ENCODE measurements at regions not wholly inside any gene's neighbourhood (a gene's known extent, or its start where the extent isn't known, plus 50 kb on each side); places are given as distances from the start of the nearest gene placed in this dataset.

- no peak for TF ChIP-seq POLR2AphosphoS5 (IDR thresholded peaks at IDR 0.05; ENCODE audit: low read depth, low read length)
- TF ChIP-seq TAF1 (IDR thresholded peaks at IDR 0.05; ENCODE audit: borderline replicate concordance, insufficient read depth, low read length) = no peak
- no peak for TF ChIP-seq FOXP2 (optimal IDR thresholded peaks at IDR 0.05; ENCODE audit: borderline replicate concordance, extremely low read depth, extremely low read length, insufficient read depth)
- TF ChIP-seq SIN3A (IDR thresholded peaks at IDR 0.05; ENCODE audit: borderline replicate concordance, insufficient read depth, low read length) = no peak
- TF ChIP-seq REST (IDR thresholded peaks at IDR 0.05; ENCODE audit: insufficient read depth in 1 of 2, low read depth in 2 of 2, low read length in 2 of 2) = no peak
These were observed 122.1 kb upstream of the GPR12 start for GRCh38 chr13:26882731-26883130.

GRCh38 chr13:26881154-26881553 is 120.6 kb upstream of the GPR12 start:
- TF ChIP-seq FOXP2 (optimal IDR thresholded peaks at IDR 0.05; ENCODE audit: borderline replicate concordance, extremely low read depth, extremely low read length, insufficient read depth) = no peak
- TF ChIP-seq POLR2AphosphoS5 (IDR thresholded peaks at IDR 0.05; ENCODE audit: low read depth, low read length) = no peak
- TF ChIP-seq TAF1 (IDR thresholded peaks at IDR 0.05; ENCODE audit: borderline replicate concordance, insufficient read depth, low read length) = no peak
- TF ChIP-seq REST (IDR thresholded peaks at IDR 0.05; ENCODE audit: insufficient read depth in 1 of 2, low read depth in 2 of 2, low read length in 2 of 2) = no peak
- TF ChIP-seq SIN3A (IDR thresholded peaks at IDR 0.05; ENCODE audit: borderline replicate concordance, insufficient read depth, low read length) = no peak

GRCh38 chr13:26880735-26881134 is 120.1 kb upstream of the GPR12 start:
- TF ChIP-seq FOXP2 (optimal IDR thresholded peaks at IDR 0.05; ENCODE audit: borderline replicate concordance, extremely low read depth, extremely low read length, insufficient read depth) (no peak), TAF1 (IDR thresholded peaks at IDR 0.05; ENCODE audit: borderline replicate concordance, insufficient read depth, low read length) (no peak), POLR2AphosphoS5 (IDR thresholded peaks at IDR 0.05; ENCODE audit: low read depth, low read length) (no peak), REST (IDR thresholded peaks at IDR 0.05; ENCODE audit: insufficient read depth in 1 of 2, low read depth in 2 of 2, low read length in 2 of 2) (no peak), SIN3A (IDR thresholded peaks at IDR 0.05; ENCODE audit: borderline replicate concordance, insufficient read depth, low read length) (no peak)

- no peak for TF ChIP-seq SIN3A (IDR thresholded peaks at IDR 0.05; ENCODE audit: borderline replicate concordance, insufficient read depth, low read length)
- TF ChIP-seq TAF1 (IDR thresholded peaks at IDR 0.05; ENCODE audit: borderline replicate concordance, insufficient read depth, low read length) = no peak
- TF ChIP-seq FOXP2 (optimal IDR thresholded peaks at IDR 0.05; ENCODE audit: borderline replicate concordance, extremely low read depth, extremely low read length, insufficient read depth) = no peak
- TF ChIP-seq REST (IDR thresholded peaks at IDR 0.05; ENCODE audit: insufficient read depth in 1 of 2, low read depth in 2 of 2, low read length in 2 of 2) = no peak
- TF ChIP-seq POLR2AphosphoS5 (IDR thresholded peaks at IDR 0.05; ENCODE audit: low read depth, low read length) = no peak
These were observed 117.9 kb upstream of the GPR12 start for GRCh38 chr13:26878438-26878837.

GRCh38 chr13:26873386-26873698 is 112.8 kb upstream of the GPR12 start:
- TF ChIP-seq SIN3A (IDR thresholded peaks at IDR 0.05; ENCODE audit: borderline replicate concordance, insufficient read depth, low read length) (no peak), POLR2AphosphoS5 (IDR thresholded peaks at IDR 0.05; ENCODE audit: low read depth, low read length) (no peak), TAF1 (IDR thresholded peaks at IDR 0.05; ENCODE audit: borderline replicate concordance, insufficient read depth, low read length) (no peak), REST (IDR thresholded peaks at IDR 0.05; ENCODE audit: insufficient read depth in 1 of 2, low read depth in 2 of 2, low read length in 2 of 2) (no peak), FOXP2 (optimal IDR thresholded peaks at IDR 0.05; ENCODE audit: borderline replicate concordance, extremely low read depth, extremely low read length, insufficient read depth) (no peak)
